ENCODE measurements at regions not wholly inside any gene's neighbourhood (a gene's known extent, or its start where the extent isn't known, plus 50 kb on each side); places are given as distances from the start of the nearest gene placed in this dataset.

- no peak for TF ChIP-seq CTCF (IDR thresholded peaks at IDR 0.05)
- TF ChIP-seq POLR2A (IDR thresholded peaks at IDR 0.05), result no peak
These were observed 353.6 kb upstream of the ZNF717 start for GRCh38 chr3:76138921-76139320.
